OCI-LY7 (cell line): ENCODE measurements at regions not wholly inside any gene's neighbourhood (a gene's known extent, or its start where the extent isn't known, plus 50 kb on each side); places are given as distances from the start of the nearest gene placed in this dataset.

ENCODE experiments used
- BruUV-seq: library from RNA; stranded (reverse); fragments of 400-500 nt; replicated peaks from 2 replicates; lab custom pipeline; 2021; lab: Mats Ljungman, UMichigan
- CTCF ChIA-PET: fragments of 300-600 bp; sonication (Branson Sonifier 250); formaldehyde crosslinking; loops from one replicate; lab custom pipeline; 2022; ENCODE audit warnings: antibody characterized with exemption; ENCODE audit not compliant: unreplicated experiment; lab: Charles Lee
- POLR2A ChIA-PET: fragments of 300-600 bp; sonication (Branson Sonifier 250); formaldehyde crosslinking; loops from one replicate; lab custom pipeline; 2022; ENCODE audit warnings: antibody characterized with exemption; lab: Charles Lee
- DNase-seq: peaks from one replicate; pipeline ENCODE4 v3.0.0-alpha.2; 2015; ENCODE audit warnings: low spot score
- H2AFZ ChIP-seq: fragments of 200-600 bp; sonication (generic), shearing (Covaris generic); 2 replicates; pipeline ENCODE4 v1.6.1; 2014; ENCODE audit warnings: mild to moderate bottlenecking, antibody characterized with exemption, low read length, moderate library complexity
- H3K27ac ChIP-seq: fragments of 200-600 bp; sonication (generic); 2 replicates; pipeline ENCODE4 v1.5.1; 2014; ENCODE audit warnings: mixed run types, low read depth, mild to moderate bottlenecking, moderate library complexity, low read length, inconsistent platforms; ENCODE audit not compliant: poor library complexity, severe bottlenecking
- H3K36me3 ChIP-seq: fragments of 200-600 bp; sonication (generic); 2 replicates; pipeline ENCODE4 v1.6.1; 2014; ENCODE audit warnings: mild to moderate bottlenecking, antibody characterized with exemption, low read length, moderate library complexity, mixed read lengths; ENCODE audit not compliant: insufficient read depth
- H3K4me1 ChIP-seq: fragments of 200-600 bp; sonication (generic); 2 replicates; pipeline ENCODE4 v1.5.1; 2014; ENCODE audit warnings: mild to moderate bottlenecking, low read length; ENCODE audit not compliant: insufficient read depth, poor library complexity, severe bottlenecking
- H3K4me2 ChIP-seq: fragments of 200-600 bp; sonication (generic); 2 replicates; pipeline ENCODE4 v1.6.1; 2014; ENCODE audit warnings: mild to moderate bottlenecking, low read length
- H3K4me3 ChIP-seq: fragments of 200-600 bp; sonication (generic); 2 replicates; pipeline ENCODE4 v1.5.1; 2014; ENCODE audit warnings: mild to moderate bottlenecking, low read depth, low read length; ENCODE audit not compliant: poor library complexity, severe bottlenecking
- H3K79me2 ChIP-seq: fragments of 200-600 bp; sonication (generic); 2 replicates; pipeline ENCODE4 v1.6.1; 2016; ENCODE audit warnings: low read depth, mild to moderate bottlenecking, low read length, moderate library complexity, mixed read lengths; ENCODE audit not compliant: insufficient read depth
- H3K9me2 ChIP-seq: fragments of 200-600 bp; sonication (generic); 2 replicates; pipeline ENCODE4 v1.6.1; 2016; ENCODE audit warnings: mild to moderate bottlenecking, low read length, mixed read lengths; ENCODE audit not compliant: insufficient read depth
- H3K9me3 ChIP-seq: fragments of 200-600 bp; sonication (generic); 2 replicates; pipeline ENCODE4 v1.6.1; 2014; ENCODE audit warnings: mild to moderate bottlenecking, mixed run types, low read length, mixed read lengths
- H4K20me1 ChIP-seq: fragments of 200-600 bp; sonication (generic); 2 replicates; pipeline ENCODE4 v1.6.1; 2014; ENCODE audit warnings: mild to moderate bottlenecking, antibody characterized with exemption, low read length, moderate library complexity, mixed read lengths; ENCODE audit not compliant: insufficient read depth
- CTCF ChIP-seq: fragments of 200-600 bp; sonication (generic); conservative IDR thresholded peaks from 2 replicates; pipeline ENCODE4 v1.5.1; 2014; ENCODE audit warnings: mild to moderate bottlenecking, antibody characterized with exemption, low read length, moderate library complexity, mixed read lengths
- EZH2phosphoT487 ChIP-seq: fragments of 200-600 bp; sonication (generic); IDR thresholded peaks from 2 replicates; pipeline ENCODE4 v1.6.1; 2018; ENCODE audit warnings: low read depth, borderline replicate concordance, mild to moderate bottlenecking, mixed run types, antibody characterized with exemption, low read length, moderate library complexity, mixed read lengths
- intact Hi-C: fragments of 100-400 bp; cut with micrococcal nuclease; formaldehyde crosslinking; loops from one replicate; pipeline ENCODE4 v1.10.0; 2022; ENCODE audit not compliant: unreplicated experiment

GRCh38 chr9:3049636-3050035, 205.7 kb upstream of the PUM3 start:
- TF ChIP-seq CTCF = no peak
- TF ChIP-seq EZH2phosphoT487 = no peak
- no peak for DNase-seq

GRCh38 chr9:3047912-3048311, 204.0 kb upstream of the PUM3 start:
- no peak for DNase-seq
- no peaks in the 10 kb centered on the region for H4K20me1 ChIP-seq
- H3K4me2 ChIP-seq = no peak overlapping the region
- no peaks in the 10 kb centered on the region for H3K9me3 ChIP-seq
- TF ChIP-seq EZH2phosphoT487 (no peak), CTCF (no peak)
- H3K27ac ChIP-seq = no peak overlapping the region
- intact Hi-C loops = no loop called here
- H2AFZ ChIP-seq = no peak overlapping the region
- no peaks in the 10 kb centered on the region for H3K4me1 ChIP-seq
- BruUV-seq = no TSS peak
- H3K9me2 ChIP-seq = no peaks in the 10 kb centered on the region
- ChIA-PET CTCF (no interaction called here), POLR2A (no interaction called here)
- no peaks in the 10 kb centered on the region for H3K79me2 ChIP-seq
- no peak overlapping the region for H3K4me3 ChIP-seq
- H3K36me3 ChIP-seq = no peaks in the 10 kb centered on the region

More at GRCh38 chr9:3049636-3050035, 205.7 kb upstream of the PUM3 start:
- BruUV-seq = no TSS peak
- H3K4me3 ChIP-seq = no peak overlapping the region
- intact Hi-C loops = loop anchor here (10.0 kb wide), 1 partner anchor 55 kb away; no protein-coding TSS in a partner anchor
- no peaks in the 10 kb centered on the region for H3K36me3 ChIP-seq
- no peaks in the 10 kb centered on the region for H3K9me3 ChIP-seq
- no peaks in the 10 kb centered on the region for H4K20me1 ChIP-seq
- no peaks in the 10 kb centered on the region for H3K79me2 ChIP-seq
- H3K4me1 ChIP-seq = no peaks in the 10 kb centered on the region
- POLR2A ChIA-PET = no interaction called here
- no peak overlapping the region for H3K27ac ChIP-seq
- H3K9me2 ChIP-seq = no peaks in the 10 kb centered on the region
- no peak overlapping the region for H3K4me2 ChIP-seq
- CTCF ChIA-PET = no interaction called here
- no peak overlapping the region for H2AFZ ChIP-seq

GRCh38 chr9:3045153-3045552, 201.3 kb upstream of the PUM3 start:
- BruUV-seq = no TSS peak
- Histone ChIP-seq H3K9me3 (no peaks in the 10 kb centered on the region), H3K79me2 (no peaks in the 10 kb centered on the region), H3K36me3 (no peaks in the 10 kb centered on the region), H3K4me3 (no peak overlapping the region), H4K20me1 (no peaks in the 10 kb centered on the region), H2AFZ (no peak overlapping the region), H3K4me1 (no peaks in the 10 kb centered on the region), H3K9me2 (no peaks in the 10 kb centered on the region), H3K27ac (no peak overlapping the region), H3K4me2 (no peak overlapping the region)
- intact Hi-C loops = no loop called here
- DNase-seq = no peak
- CTCF ChIA-PET = no interaction called here
- TF ChIP-seq CTCF (no peak), EZH2phosphoT487 (no peak)
- POLR2A ChIA-PET = no interaction called here
